IMR-90 (cell line): ENCODE measurements at regions not wholly inside any gene's neighbourhood (a gene's known extent, or its start where the extent isn't known, plus 50 kb on each side); places are given as distances from the start of the nearest gene placed in this dataset.

Experiments
- ATAC-seq: fragments of 200-7000 bp; cut with Tn5 transposase; 2 replicates; pipeline ENCODE4 v1.9.1; 2020; ENCODE audit warnings: low read depth, mild to moderate bottlenecking, moderate library complexity
- BruUV-seq: library from RNA; stranded (reverse); fragments of 400-500 nt; replicated peaks from 2 replicates; lab custom pipeline; 2021; lab: Mats Ljungman, UMichigan
- CTCF ChIA-PET: fragments of 300-600 bp; formaldehyde crosslinking; extraction: SDS; loops from one replicate; lab custom pipeline; 2021; ENCODE audit warnings: antibody characterized with exemption; lab: Yijun Ruan, JAX
- POLR2A ChIA-PET: fragments of 300-600 bp; sonication (Branson Sonifier 250); formaldehyde crosslinking; loops from one replicate; lab custom pipeline; 2022; ENCODE audit warnings: antibody characterized with exemption; ENCODE audit not compliant: unreplicated experiment; lab: Charles Lee
- DNase-seq: peaks from one replicate; pipeline ENCODE4 v3.0.0; 2013
- H2AFZ ChIP-seq: replicated peaks from 2 replicates; pipeline ENCODE3; 2013; ENCODE audit warnings: low read length, mild to moderate bottlenecking; ENCODE audit not compliant: poor library complexity
- H2AK5ac ChIP-seq: 2 replicates; pipeline ENCODE4 v1.6.1; 2013; ENCODE audit warnings: low read depth, low read length, inconsistent platforms
- H2AK9ac ChIP-seq: replicated peaks from 2 replicates; pipeline ENCODE3; 2013; ENCODE audit warnings: mild to moderate bottlenecking, low read depth, low read length, moderate library complexity; ENCODE audit not compliant: poor library complexity
- H2BK120ac ChIP-seq: 2 replicates; pipeline ENCODE4 v1.6.1; 2013; ENCODE audit warnings: low read depth, low read length, inconsistent platforms
- H2BK15ac ChIP-seq: 3 replicates; pipeline ENCODE4 v1.6.1; 2013; ENCODE audit warnings: low read depth, low read length, inconsistent platforms
- H2BK20ac ChIP-seq: 2 replicates; pipeline ENCODE4 v1.6.1; 2013; ENCODE audit warnings: low read depth, mild to moderate bottlenecking, inconsistent platforms, low read length, moderate library complexity
- H2BK5ac ChIP-seq: 2 replicates; pipeline ENCODE4 v1.6.1; 2013; ENCODE audit warnings: mild to moderate bottlenecking, low read depth, low read length, inconsistent platforms; ENCODE audit not compliant: poor library complexity, severe bottlenecking
- H3K14ac ChIP-seq: replicated peaks from 2 replicates; pipeline ENCODE4 v1.6.1; 2013; ENCODE audit warnings: low read depth, low read length, inconsistent platforms
- H3K18ac ChIP-seq: 2 replicates; pipeline ENCODE4 v1.6.1; 2013; ENCODE audit warnings: low read depth, low read length, control low read depth
- H3K23ac ChIP-seq: 2 replicates; pipeline ENCODE4 v1.6.1; 2013; ENCODE audit warnings: low read depth, low read length, inconsistent platforms
- H3K27ac ChIP-seq: 2 replicates; pipeline ENCODE4 v1.5.1; 2013; ENCODE audit warnings: mild to moderate bottlenecking, control low read depth, low read length; ENCODE audit not compliant: insufficient read depth
- H3K27me3 ChIP-seq: 2 replicates; pipeline ENCODE4 v1.6.1; 2013; ENCODE audit warnings: low read length; ENCODE audit not compliant: control insufficient read depth, insufficient read depth
- H3K36me3 ChIP-seq: 2 replicates; pipeline ENCODE4 v1.6.1; 2013; ENCODE audit warnings: low read length, mixed read lengths; ENCODE audit not compliant: control insufficient read depth, insufficient read depth
- H3K4ac ChIP-seq: 2 replicates; pipeline ENCODE4 v1.6.1; 2013; ENCODE audit warnings: low read depth, low read length, inconsistent platforms
- H3K4me1 ChIP-seq: 2 replicates; pipeline ENCODE4 v1.6.1; 2013; ENCODE audit warnings: low read length, mixed read lengths; ENCODE audit not compliant: control insufficient read depth, insufficient read depth
- H3K4me2 ChIP-seq: 2 replicates; pipeline ENCODE4 v1.6.1; 2013; ENCODE audit warnings: low read depth, mild to moderate bottlenecking, control low read depth, low read length, moderate library complexity
- H3K4me3 ChIP-seq: 2 replicates; pipeline ENCODE4 v1.5.1; 2013; ENCODE audit warnings: low read depth, mild to moderate bottlenecking, control low read depth, low read length, moderate library complexity; ENCODE audit not compliant: insufficient read depth
- H3K56ac ChIP-seq: 2 replicates; pipeline ENCODE4 v1.6.1; 2013; ENCODE audit warnings: low read length, inconsistent platforms; ENCODE audit not compliant: insufficient read depth; ENCODE audit errors: extremely low read depth
- H3K79me1 ChIP-seq, 2 experiments: 2 replicates each; pipeline ENCODE4 v1.6.1; 2013; ENCODE audit warnings: low read length in 2 of 2, inconsistent platforms in 1 of 2, low read depth in 1 of 2
- H3K9ac ChIP-seq: 2 replicates; pipeline ENCODE4 v1.6.1; 2013; ENCODE audit warnings: low read depth, low read length, control low read depth
- H3K9me1 ChIP-seq: 2 replicates; pipeline ENCODE4 v1.6.1; 2013; ENCODE audit warnings: low read length, inconsistent platforms; ENCODE audit not compliant: insufficient read depth
- H3K9me3 ChIP-seq: 2 replicates; pipeline ENCODE4 v1.6.1; 2013; ENCODE audit warnings: low read length; ENCODE audit not compliant: control insufficient read depth, insufficient read depth
- H4K20me1 ChIP-seq: 2 replicates; pipeline ENCODE4 v1.6.1; 2013; ENCODE audit warnings: low read length, inconsistent platforms; ENCODE audit not compliant: insufficient read depth
- H4K5ac ChIP-seq: 2 replicates; pipeline ENCODE4 v1.6.1; 2013; ENCODE audit warnings: mild to moderate bottlenecking, low read depth, low read length, control low read depth
- H4K8ac ChIP-seq, 2 experiments: 2 replicates each; pipeline ENCODE4 v1.6.1; 2013; ENCODE audit warnings: low read depth in 2 of 2, low read length in 2 of 2, control low read depth in 1 of 2, inconsistent platforms in 1 of 2
- H4K91ac ChIP-seq: 2 replicates; pipeline ENCODE4 v1.6.1; 2013; ENCODE audit warnings: low read depth, low read length, inconsistent platforms; ENCODE audit not compliant: insufficient read depth
- BHLHE40 ChIP-seq: fragments of 150-350 bp; IDR thresholded peaks from 2 replicates; pipeline ENCODE4 v1.6.1; 2016; ENCODE audit warnings: mild to moderate bottlenecking, low read depth, low read length
- CEBPB ChIP-seq: IDR thresholded peaks from 2 replicates; pipeline ENCODE4 v1.6.1; 2012; ENCODE audit warnings: low read depth, low read length, improper control_type of control experiment
- CHD1 ChIP-seq: IDR thresholded peaks from 2 replicates; pipeline ENCODE4 v1.6.1; 2012; ENCODE audit warnings: low read depth, low read length, improper control_type of control experiment
- CTCF ChIP-seq: conservative IDR thresholded peaks from 2 replicates; pipeline ENCODE4 v1.5.1; 2012; ENCODE audit warnings: mild to moderate bottlenecking, low read depth, low read length, improper control_type of control experiment
- ELK1 ChIP-seq: fragments of 150-350 bp; IDR thresholded peaks from 2 replicates; pipeline ENCODE4 v1.6.1; 2016; ENCODE audit warnings: low read depth, mild to moderate bottlenecking, low read length, moderate library complexity, borderline replicate concordance
- FOS ChIP-seq: fragments of 150-350 bp; IDR thresholded peaks from 2 replicates; pipeline ENCODE4 v1.6.1; 2016; ENCODE audit warnings: low read depth, low read length
- MAFK ChIP-seq: IDR thresholded peaks from 2 replicates; pipeline ENCODE4 v1.6.1; 2012; ENCODE audit warnings: low read depth, low read length, improper control_type of control experiment
- MAZ ChIP-seq: IDR thresholded peaks from 2 replicates; pipeline ENCODE4 v1.6.1; 2012; ENCODE audit warnings: low read depth, mild to moderate bottlenecking, low read length, improper control_type of control experiment, moderate library complexity, borderline replicate concordance
- MXI1 ChIP-seq: IDR thresholded peaks from 2 replicates; pipeline ENCODE4 v1.6.1; 2012; ENCODE audit warnings: low read depth, mild to moderate bottlenecking, low read length, moderate library complexity, borderline replicate concordance
- NFE2L2 ChIP-seq: fragments of 150-350 bp; IDR thresholded peaks from 2 replicates; pipeline ENCODE4 v1.6.1; 2016; ENCODE audit warnings: low read depth, mild to moderate bottlenecking, low read length
- POLR2A ChIP-seq: IDR thresholded peaks from 2 replicates; pipeline ENCODE4 v1.6.1; 2012; ENCODE audit warnings: mild to moderate bottlenecking, low read depth, low read length
- RAD21 ChIP-seq: IDR thresholded peaks from 2 replicates; pipeline ENCODE4 v1.6.1; 2012; ENCODE audit warnings: low read length, improper control_type of control experiment
- RCOR1 ChIP-seq: IDR thresholded peaks from 2 replicates; pipeline ENCODE4 v1.6.1; 2012; ENCODE audit warnings: mild to moderate bottlenecking, low read length, improper control_type of control experiment; ENCODE audit not compliant: insufficient replicate concordance
- RFX5 ChIP-seq: IDR thresholded peaks from 2 replicates; pipeline ENCODE4 v1.8.0; 2012; ENCODE audit warnings: low read depth, mild to moderate bottlenecking, low read length, moderate library complexity
- SMC3 ChIP-seq: fragments of 150-350 bp; IDR thresholded peaks from 2 replicates; pipeline ENCODE4 v1.6.1; 2016; ENCODE audit warnings: low read depth, mild to moderate bottlenecking, antibody characterized with exemption, low read length, moderate library complexity
- USF2 ChIP-seq: fragments of 150-350 bp; IDR thresholded peaks from 2 replicates; pipeline ENCODE4 v1.6.1; 2017; ENCODE audit warnings: mild to moderate bottlenecking, antibody characterized with exemption, low read length, low read depth
- dilution Hi-C: fragments of 300-500 bp; cut with HindIII; formaldehyde crosslinking; loops from one replicate; pipeline ENCODE4 v1.14.3; 2018; ENCODE audit warnings: low sequenced_read_pairs; ENCODE audit not compliant: unreplicated experiment
- in situ Hi-C: fragments of 300-500 bp; cut with MboI; formaldehyde crosslinking; loops from 3 replicates; pipeline ENCODE4 v1.14.3; 2019; ENCODE audit warnings: low sequenced_read_pairs, inconsistent platforms, mixed read lengths
- intact Hi-C: fragments of 100-400 bp; cut with micrococcal nuclease; formaldehyde crosslinking; loops from 2 replicates; pipeline ENCODE4 v1.10.0; 2022

GRCh38 chr12:45629292-45629691, 100.2 kb upstream of the ARID2 start:
- BruUV-seq = no TSS peak
- H2BK15ac ChIP-seq = no peak overlapping the region
- TF ChIP-seq CEBPB (no peak), RCOR1 (no peak), POLR2A (no peak), MAFK (no peak), ELK1 (no peak), BHLHE40 (no peak), NFE2L2 (no peak), FOS (no peak), RAD21 (no peak), CHD1 (no peak), MXI1 (no peak), RFX5 (no peak), SMC3 (no peak), USF2 (no peak), MAZ (no peak), CTCF (no peak)
- no peaks in the 10 kb centered on the region for H3K9me1 ChIP-seq
- in situ Hi-C loops = no loop called here
- CTCF ChIA-PET = no interaction called here
- H3K9ac ChIP-seq = no peak overlapping the region
- no peak overlapping the region for H3K18ac ChIP-seq
- H3K27ac ChIP-seq = no peak overlapping the region
- H2AK9ac ChIP-seq = no peak overlapping the region
- no peak overlapping the region for H4K5ac ChIP-seq
- H3K4ac ChIP-seq = no peak overlapping the region
- dilution Hi-C loops = no loop called here
- POLR2A ChIA-PET = no interaction called here
- no peak overlapping the region for H2AFZ ChIP-seq
- 0 out of 2 replicates have a peak, but pooled peaks cover 1% of the 10 kb centered on the region for H3K4me1 ChIP-seq
- H3K4me2 ChIP-seq = no peak overlapping the region
- no peak overlapping the region for H4K8ac ChIP-seq
- no peak overlapping the region for H2BK5ac ChIP-seq
- H3K79me1 ChIP-seq = no peaks in the 10 kb centered on the region
- no peaks in the 10 kb centered on the region for H3K9me3 ChIP-seq
- no peak overlapping the region for H3K4me3 ChIP-seq
- no peaks in the 10 kb centered on the region for H3K36me3 ChIP-seq
- DNase-seq = no peak
- no peak overlapping the region for H4K91ac ChIP-seq
- no peak overlapping the region for H2AK5ac ChIP-seq
- no peak overlapping the region for H2BK120ac ChIP-seq
- H3K14ac ChIP-seq = no peak overlapping the region
- no peak overlapping the region for H2BK20ac ChIP-seq
- intact Hi-C loops = no loop called here
- no peaks in the 10 kb centered on the region for H4K20me1 ChIP-seq
- no peak for ATAC-seq
- no peak overlapping the region for H3K56ac ChIP-seq
- H3K27me3 ChIP-seq = peaks cover 5% of the 10 kb centered on the region
- H3K23ac ChIP-seq = no peak overlapping the region
